ENCODE measurements at regions not wholly inside any gene's neighbourhood (a gene's known extent, or its start where the extent isn't known, plus 50 kb on each side); places are given as distances from the start of the nearest gene placed in this dataset.

GRCh38 chr12:91603060-91603459 is 420.4 kb upstream of the DCN start:
- Mint-ChIP-seq H3K4me3 (no peak overlapping the region), H3K27me3 (peaks cover 0 to 4% (median 0%) of the 10 kb centered on the region in 5 donors), H3K4me1 (peaks cover 0 to 7% (median 0%) of the 10 kb centered on the region in 7 donors), H3K9me3 (peaks cover 0 to 17% (median 4%) of the 10 kb centered on the region in 11 donors), H3K36me3 (peaks cover 0 to 12% (median 1%) of the 10 kb centered on the region in 5 donors), H3K27ac (no peak overlapping the region)
- no peak overlapping the region for H3K27ac ChIP-seq (ENCODE audit: low read depth, low read length)
- H3K9me3 ChIP-seq (ENCODE audit: control insufficient read depth in 2 of 3, low read length in 3 of 3), result no peaks in the 10 kb centered on the region
- CTCF ChIA-PET, result interaction anchor here (0.6 kb wide), 1 partner anchor 24 kb away, joined by 3 read pairs; no protein-coding TSS in a partner anchor
- POLR2A ChIA-PET, result interaction anchor here (0.7 kb wide), 1 partner anchor 155 kb away, joined by 4 read pairs; no protein-coding TSS in a partner anchor
- H3K27me3 ChIP-seq (ENCODE audit: control insufficient read depth in 2 of 2, insufficient read depth in 2 of 2, low read length in 2 of 2), result no peaks in the 10 kb centered on the region
- no peaks in the 10 kb centered on the region for H3K4me1 ChIP-seq (ENCODE audit: control insufficient read depth in 2 of 2, insufficient read depth in 2 of 2, low read length in 2 of 2)
- intact Hi-C loops (cut with micrococcal nuclease), result no loop called here
- DNase-seq (no peak), ATAC-seq (no peak)
- H3K36me3 ChIP-seq (ENCODE audit: control insufficient read depth in 2 of 3, insufficient read depth in 3 of 3, low read length in 3 of 3), result no peaks in the 10 kb centered on the region
- no peak overlapping the region for H3K4me3 ChIP-seq (ENCODE audit: low read length)

- no peaks in the 10 kb centered on the region for H3K36me3 ChIP-seq (ENCODE audit: control insufficient read depth in 2 of 3, insufficient read depth in 3 of 3, low read length in 3 of 3)
- peaks cover 0 to 24% (median 5%) of the 10 kb centered on the region in 11 donors for H3K9me3 Mint-ChIP-seq
- no peak overlapping the region for H3K27ac ChIP-seq (ENCODE audit: low read depth, low read length)
- no peak overlapping the region for H3K4me3 Mint-ChIP-seq
- DNase-seq (no peak), ATAC-seq (no peak)
- no peaks in the 10 kb centered on the region for H3K27me3 ChIP-seq (ENCODE audit: control insufficient read depth in 2 of 2, insufficient read depth in 2 of 2, low read length in 2 of 2)
- H3K9me3 ChIP-seq (ENCODE audit: control insufficient read depth in 2 of 3, low read length in 3 of 3), result no peaks in the 10 kb centered on the region
- peaks cover 0 to 2% (median 0%) of the 10 kb centered on the region in 7 donors for H3K4me1 Mint-ChIP-seq
- ChIA-PET CTCF (interaction anchor here (0.6 kb wide), 1 partner anchor 1503 kb away, joined by 4 read pairs; no protein-coding TSS in a partner anchor), POLR2A (no interaction called here)
- intact Hi-C loops (cut with micrococcal nuclease), result no loop called here
- no peak overlapping the region for H3K27ac Mint-ChIP-seq
- H3K4me3 ChIP-seq (ENCODE audit: low read length), result no peak overlapping the region
- H3K36me3 Mint-ChIP-seq, result peaks cover 0 to 14% (median 3%) of the 10 kb centered on the region in 5 donors
- H3K4me1 ChIP-seq (ENCODE audit: control insufficient read depth in 2 of 2, insufficient read depth in 2 of 2, low read length in 2 of 2), result no peaks in the 10 kb centered on the region
- peaks cover 0 to 4% (median 0%) of the 10 kb centered on the region in 5 donors for H3K27me3 Mint-ChIP-seq
Observed at GRCh38 chr12:91601054-91601453, 418.4 kb upstream of the DCN start.

GRCh38 chr12:91594715-91595114 is 412.1 kb upstream of the DCN start:
- Histone ChIP-seq H3K36me3 (ENCODE audit: control insufficient read depth in 2 of 3, insufficient read depth in 3 of 3, low read length in 3 of 3) (no peaks in the 10 kb centered on the region), H3K27ac (ENCODE audit: low read depth, low read length) (no peak overlapping the region), H3K4me1 (ENCODE audit: control insufficient read depth in 2 of 2, insufficient read depth in 2 of 2, low read length in 2 of 2) (no peaks in the 10 kb centered on the region), H3K4me3 (ENCODE audit: low read length) (no peak overlapping the region), H3K9me3 (ENCODE audit: control insufficient read depth in 2 of 3, low read length in 3 of 3) (no peaks in the 10 kb centered on the region), H3K27me3 (ENCODE audit: control insufficient read depth in 2 of 2, insufficient read depth in 2 of 2, low read length in 2 of 2) (no peaks in the 10 kb centered on the region)
- ChIA-PET CTCF (interaction anchor here (0.6 kb wide), 1 partner anchor 971 kb away, joined by 5 read pairs; no protein-coding TSS in a partner anchor), POLR2A (interaction anchor here (1.2 kb wide), 1 partner anchor 16 kb away, joined by 5 read pairs; no protein-coding TSS in a partner anchor)
- H3K9me3 Mint-ChIP-seq, result peaks cover 0 to 16% (median 4%) of the 10 kb centered on the region in 11 donors
- no peak overlapping the region for H3K4me3 Mint-ChIP-seq
- peaks cover 0 to 10% (median 3%) of the 10 kb centered on the region in 5 donors for H3K36me3 Mint-ChIP-seq
- H3K4me1 Mint-ChIP-seq, result peaks cover 0 to 15% (median 11%) of the 10 kb centered on the region in 7 donors
- no peak for DNase-seq
- ATAC-seq, result no peak
- no peaks in the 10 kb centered on the region for H3K27me3 Mint-ChIP-seq
- H3K27ac Mint-ChIP-seq, result peak overlapping the region in 3 of 9 donors; percentile 55 to 85 (median 73)
- intact Hi-C loops (cut with micrococcal nuclease), result no loop called here

GRCh38 chr12:91591639-91591987 is 409.0 kb upstream of the DCN start:
- intact Hi-C loops (cut with micrococcal nuclease), result no loop called here
- H3K36me3 Mint-ChIP-seq, result no peaks in the 10 kb centered on the region
- no peaks in the 10 kb centered on the region for H3K9me3 Mint-ChIP-seq
- Histone ChIP-seq H3K4me3 (ENCODE audit: low read length) (no peak overlapping the region), H3K36me3 (ENCODE audit: control insufficient read depth in 2 of 3, insufficient read depth in 3 of 3, low read length in 3 of 3) (no peaks in the 10 kb centered on the region), H3K4me1 (ENCODE audit: control insufficient read depth in 2 of 2, insufficient read depth in 2 of 2, low read length in 2 of 2) (no peaks in the 10 kb centered on the region), H3K27me3 (ENCODE audit: control insufficient read depth in 2 of 2, insufficient read depth in 2 of 2, low read length in 2 of 2) (no peaks in the 10 kb centered on the region), H3K9me3 (ENCODE audit: control insufficient read depth in 2 of 3, low read length in 3 of 3) (no peaks in the 10 kb centered on the region), H3K27ac (ENCODE audit: low read depth, low read length) (no peak overlapping the region)
- ChIA-PET CTCF (interaction anchor here (0.9 to 1.5 kb wide), 2 partner anchors 13 to 220 kb away, joined by 3 to 6 read pairs; no protein-coding TSS in a partner anchor), POLR2A (interaction anchor here (0.7 kb wide), 2 partner anchors 61 to 152 kb away, joined by 3 read pairs; no protein-coding TSS in a partner anchor)
- ATAC-seq (no peak), DNase-seq (no peak)
- H3K4me3 Mint-ChIP-seq, result no peak overlapping the region
- peaks cover 4 to 22% (median 13%) of the 10 kb centered on the region in 7 donors for H3K4me1 Mint-ChIP-seq
- no peak overlapping the region for H3K27ac Mint-ChIP-seq
- no peaks in the 10 kb centered on the region for H3K27me3 Mint-ChIP-seq

GRCh38 chr12:91590966-91591638 is 408.5 kb upstream of the DCN start:
- H3K36me3 ChIP-seq (ENCODE audit: control insufficient read depth in 2 of 3, insufficient read depth in 3 of 3, low read length in 3 of 3), result no peaks in the 10 kb centered on the region
- CTCF ChIA-PET, result interaction anchor here (1.5 kb wide), 1 partner anchor 221 kb away, joined by 6 read pairs; no protein-coding TSS in a partner anchor
- Mint-ChIP-seq H3K9me3 (no peaks in the 10 kb centered on the region), H3K36me3 (no peaks in the 10 kb centered on the region), H3K4me3 (no peak overlapping the region), H3K27ac (no peak overlapping the region), H3K27me3 (no peaks in the 10 kb centered on the region), H3K4me1 (peaks cover 4 to 22% (median 13%) of the 10 kb centered on the region in 7 donors)
- H3K4me1 ChIP-seq (ENCODE audit: control insufficient read depth in 2 of 2, insufficient read depth in 2 of 2, low read length in 2 of 2), result no peaks in the 10 kb centered on the region
- no peak for ATAC-seq
- no peak overlapping the region for H3K4me3 ChIP-seq (ENCODE audit: low read length)
- intact Hi-C loops (cut with micrococcal nuclease), result no loop called here
- DNase-seq, result no peak
- no peak overlapping the region for H3K27ac ChIP-seq (ENCODE audit: low read depth, low read length)
- H3K9me3 ChIP-seq (ENCODE audit: control insufficient read depth in 2 of 3, low read length in 3 of 3), result no peaks in the 10 kb centered on the region
- POLR2A ChIA-PET, result interaction anchor here (0.7 kb wide), 2 partner anchors 62 to 152 kb away, joined by 3 read pairs; no protein-coding TSS in a partner anchor
- no peaks in the 10 kb centered on the region for H3K27me3 ChIP-seq (ENCODE audit: control insufficient read depth in 2 of 2, insufficient read depth in 2 of 2, low read length in 2 of 2)

GRCh38 chr12:91588874-91589454 is 406.3 kb upstream of the DCN start:
- Histone ChIP-seq H3K27me3 (ENCODE audit: control insufficient read depth in 2 of 2, insufficient read depth in 2 of 2, low read length in 2 of 2) (no peaks in the 10 kb centered on the region), H3K27ac (ENCODE audit: low read depth, low read length) (no peak overlapping the region), H3K4me1 (ENCODE audit: control insufficient read depth in 2 of 2, insufficient read depth in 2 of 2, low read length in 2 of 2) (no peaks in the 10 kb centered on the region), H3K4me3 (ENCODE audit: low read length) (no peak overlapping the region), H3K9me3 (ENCODE audit: control insufficient read depth in 2 of 3, low read length in 3 of 3) (no peaks in the 10 kb centered on the region), H3K36me3 (ENCODE audit: control insufficient read depth in 2 of 3, insufficient read depth in 3 of 3, low read length in 3 of 3) (no peaks in the 10 kb centered on the region)
- CTCF ChIA-PET, result no interaction called here
- Mint-ChIP-seq H3K27me3 (no peaks in the 10 kb centered on the region), H3K4me1 (peaks cover 0 to 12% (median 6%) of the 10 kb centered on the region in 7 donors), H3K36me3 (no peaks in the 10 kb centered on the region), H3K4me3 (no peak overlapping the region), H3K27ac (no peak overlapping the region), H3K9me3 (no peaks in the 10 kb centered on the region)
- ATAC-seq (no peak), DNase-seq (no peak)
- intact Hi-C loops (cut with micrococcal nuclease), result no loop called here
- POLR2A ChIA-PET, result no interaction called here
